Muscle layer of colon (tissue), 2 donors: ENCODE measurements at regions not wholly inside any gene's neighbourhood (a gene's known extent, or its start where the extent isn't known, plus 50 kb on each side); places are given as distances from the start of the nearest gene placed in this dataset.

Experiments used
- H3K27ac ChIP-seq: one replicate; pipeline ENCODE4 v1.7.0; 2013; ENCODE audit warnings: low read depth, mild to moderate bottlenecking, low read length, moderate library complexity
- H3K27me3 ChIP-seq, 2 donors: one replicate each; pipeline ENCODE4 v1.7.0; 2013; ENCODE audit warnings: low read length in 2 of 2, mild to moderate bottlenecking in 2 of 2; ENCODE audit not compliant: insufficient read depth in 2 of 2, control insufficient read depth in 1 of 2
- H3K36me3 ChIP-seq: one replicate; pipeline ENCODE4 v1.7.0; 2013; ENCODE audit warnings: mild to moderate bottlenecking, low read length; ENCODE audit not compliant: insufficient read depth
- H3K4me1 ChIP-seq: one replicate; pipeline ENCODE4 v1.7.0; 2013; ENCODE audit warnings: mild to moderate bottlenecking, low read length; ENCODE audit not compliant: insufficient read depth
- H3K4me3 ChIP-seq, 2 donors: one replicate each; pipeline ENCODE4 v1.7.0; 2013; ENCODE audit warnings: low read length in 2 of 2, low read depth in 1 of 2, mild to moderate bottlenecking in 1 of 2, moderate library complexity in 1 of 2
- H3K9ac ChIP-seq: one replicate; pipeline ENCODE4 v1.7.0; 2013; ENCODE audit warnings: low read length
- H3K9me3 ChIP-seq: one replicate; pipeline ENCODE4 v1.7.0; 2013; ENCODE audit warnings: mild to moderate bottlenecking, low read length
- donor health status: abdominal sarcoma.
- donor health status: Adenocarcinoma of cecum.

DNA sequence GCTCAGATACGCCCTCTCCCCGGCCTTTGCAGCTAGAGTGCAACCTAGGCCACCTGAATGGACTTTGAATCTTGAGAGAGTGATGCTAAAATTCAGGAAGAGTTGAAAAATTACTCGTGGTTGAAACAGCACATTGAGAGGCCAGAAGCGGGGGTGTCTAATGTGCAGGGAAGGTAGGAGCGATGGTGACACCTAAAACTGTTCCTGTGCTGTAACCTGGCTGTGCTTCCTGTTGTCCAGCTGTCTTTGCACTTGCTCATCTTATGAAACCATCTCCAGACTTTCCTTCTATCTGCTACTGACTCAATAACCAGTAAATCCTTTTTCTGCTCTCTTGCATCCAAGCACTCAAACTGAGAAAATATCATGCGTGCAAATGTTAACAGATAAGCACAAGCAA, 106.4 kb upstream of the RPS6KA3 start:
- Histone ChIP-seq H3K27me3 (no peaks in the 10 kb centered on the region), H3K4me1 (no peaks in the 10 kb centered on the region), H3K27ac (no peak overlapping the region), H3K36me3 (no peaks in the 10 kb centered on the region), H3K9ac (no peak overlapping the region), H3K9me3 (no peaks in the 10 kb centered on the region), H3K4me3 (no peak overlapping the region)

DNA sequence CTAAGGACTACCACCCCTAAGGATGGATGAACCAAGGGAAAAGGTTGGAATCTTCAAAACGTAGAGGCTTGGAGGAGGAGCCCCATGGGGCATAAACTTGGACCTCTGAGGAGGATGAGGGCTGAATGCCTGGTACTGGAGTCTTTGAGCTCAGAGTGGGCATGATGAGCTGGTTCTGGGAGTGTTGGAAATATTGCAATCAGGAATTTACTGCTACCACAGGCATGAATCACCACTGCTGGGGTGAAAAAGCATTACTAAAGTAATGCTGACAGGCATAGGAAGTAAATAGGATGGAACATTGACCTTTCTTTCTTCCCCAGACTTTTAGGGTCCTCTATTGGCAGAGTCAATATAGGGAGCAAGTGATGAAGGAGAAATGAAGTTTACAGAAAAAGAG, 105.8 kb upstream of the RPS6KA3 start:
- no peaks in the 10 kb centered on the region for H3K36me3 ChIP-seq
- no peaks in the 10 kb centered on the region for H3K27me3 ChIP-seq
- H3K9ac ChIP-seq, result no peak overlapping the region
- no peak overlapping the region for H3K27ac ChIP-seq
- no peaks in the 10 kb centered on the region for H3K4me1 ChIP-seq
- H3K4me3 ChIP-seq, result no peak overlapping the region
- no peaks in the 10 kb centered on the region for H3K9me3 ChIP-seq

DNA sequence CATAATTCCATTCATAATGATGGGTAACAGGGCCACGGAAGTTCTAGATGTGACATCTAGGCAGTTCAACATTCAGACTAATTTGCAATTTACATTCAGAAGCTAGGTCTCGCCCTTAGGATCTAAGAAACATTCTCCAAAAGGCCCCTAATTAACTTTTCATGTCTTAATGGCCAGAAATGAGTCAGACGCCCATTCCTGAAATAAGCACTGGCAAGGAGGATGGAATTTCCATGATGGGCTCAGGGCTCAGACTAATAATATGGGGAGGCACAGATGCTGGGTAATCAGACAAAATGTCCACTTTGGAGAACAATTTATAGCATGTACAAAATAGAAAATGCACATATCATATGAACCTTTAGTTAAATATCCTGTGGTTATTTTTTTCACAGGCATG, 102.8 kb upstream of the RPS6KA3 start:
- Histone ChIP-seq H3K9me3 (no peaks in the 10 kb centered on the region), H3K9ac (no peak overlapping the region)

DNA sequence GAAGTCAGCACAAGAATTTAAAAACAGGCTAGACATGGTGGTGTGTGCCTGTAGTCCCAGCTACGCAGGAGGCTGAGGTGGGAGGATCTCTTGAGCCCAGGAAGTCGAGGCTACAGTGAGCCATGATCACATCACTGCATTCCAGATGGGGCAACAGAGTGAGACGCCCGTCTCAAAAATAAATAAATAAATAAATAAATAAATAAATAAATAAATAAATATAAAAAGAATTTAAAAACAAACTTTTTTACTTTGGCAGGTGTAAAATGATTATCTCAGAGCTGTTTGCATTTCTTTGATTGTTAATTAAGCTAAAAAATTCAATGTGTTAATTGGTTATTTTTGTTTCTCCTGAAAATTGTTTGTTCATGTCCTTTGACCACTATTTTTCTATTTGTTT, 97.5 kb upstream of the RPS6KA3 start:
- no peaks in the 10 kb centered on the region for H3K36me3 ChIP-seq
- no peak overlapping the region for H3K4me3 ChIP-seq
- H3K9me3 ChIP-seq, result no peaks in the 10 kb centered on the region
- no peak overlapping the region for H3K9ac ChIP-seq
- no peaks in the 10 kb centered on the region for H3K27me3 ChIP-seq
- H3K27ac ChIP-seq, result no peak overlapping the region
- H3K4me1 ChIP-seq, result peaks cover 10% of the 10 kb centered on the region

More for the DNA sequence above, 102.8 kb upstream of the RPS6KA3 start:
- no peak overlapping the region for H3K4me3 ChIP-seq
- H3K36me3 ChIP-seq, result no peaks in the 10 kb centered on the region
- no peaks in the 10 kb centered on the region for H3K27me3 ChIP-seq
- H3K27ac ChIP-seq, result no peak overlapping the region
- H3K4me1 ChIP-seq, result no peaks in the 10 kb centered on the region

DNA sequence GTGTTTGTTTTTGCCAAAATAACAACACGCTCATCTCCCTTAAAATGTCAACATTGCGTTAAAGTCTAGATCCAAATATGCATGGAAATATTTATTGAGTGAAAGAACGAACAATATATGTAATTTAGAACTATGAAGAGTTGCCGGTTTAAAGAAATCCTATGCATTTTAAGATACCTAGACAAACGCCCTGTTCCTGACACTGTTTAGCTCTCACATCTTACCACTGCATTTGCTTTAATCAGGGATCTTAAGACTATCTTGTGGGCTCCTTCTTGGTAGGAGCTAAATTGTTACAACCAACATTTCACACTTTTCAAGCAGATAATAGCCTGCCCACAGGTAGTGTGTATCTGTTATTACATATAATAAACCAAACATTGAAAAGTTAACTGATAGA, 96.6 kb upstream of the RPS6KA3 start:
- H3K27me3 ChIP-seq, result no peaks in the 10 kb centered on the region
- no peaks in the 10 kb centered on the region for H3K9me3 ChIP-seq
- no peak overlapping the region for H3K27ac ChIP-seq
- peaks cover 10% of the 10 kb centered on the region for H3K4me1 ChIP-seq
- no peaks in the 10 kb centered on the region for H3K36me3 ChIP-seq
- no peak overlapping the region for H3K9ac ChIP-seq
- no peak overlapping the region for H3K4me3 ChIP-seq

DNA sequence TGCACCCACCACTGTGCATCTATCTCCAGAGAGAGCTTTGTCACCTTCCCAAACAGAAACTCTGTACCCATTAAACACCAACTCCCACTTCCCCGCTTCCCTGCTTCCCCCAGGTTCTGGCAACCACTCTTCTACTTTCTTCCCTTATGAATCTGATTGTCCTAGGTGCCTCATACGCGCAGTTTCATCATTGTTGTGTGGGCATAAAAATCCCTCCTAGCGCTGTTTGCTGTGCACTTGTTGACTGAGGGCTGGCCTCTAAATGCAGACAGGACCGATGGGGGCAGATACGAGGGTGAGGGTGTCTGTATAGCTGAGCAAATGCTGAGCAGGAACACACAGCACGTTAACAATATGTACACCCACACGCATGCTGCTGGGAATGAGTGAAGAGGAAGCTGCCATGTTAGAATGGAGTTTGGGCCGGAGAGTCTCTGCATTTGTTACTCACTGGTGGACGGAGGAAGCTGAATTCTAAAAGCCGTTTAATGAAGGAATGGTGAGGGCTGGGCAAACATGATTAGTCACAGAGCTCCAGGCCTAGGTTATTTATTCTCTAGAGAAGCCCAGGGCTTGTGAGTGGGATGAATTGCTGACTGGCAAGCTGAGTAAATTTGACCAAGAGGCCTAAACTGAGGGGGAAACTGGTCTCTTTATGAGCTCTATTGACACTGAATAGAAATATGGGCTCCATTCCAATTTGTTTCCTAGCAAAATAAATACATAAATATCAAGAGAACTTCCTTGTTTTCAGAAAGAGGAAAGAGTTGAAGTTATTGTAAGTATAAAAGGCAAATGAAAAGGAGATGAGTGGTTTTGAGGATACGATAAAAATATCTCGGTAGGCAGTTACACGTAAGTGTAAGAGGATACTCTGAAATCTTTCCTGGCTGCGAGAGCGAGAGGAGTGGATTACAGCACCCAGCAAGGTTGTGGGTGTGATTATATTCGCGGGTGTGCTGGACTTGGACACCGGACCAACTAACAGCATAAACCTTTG, 95.9 kb upstream of the RPS6KA3 start:
- Histone ChIP-seq H3K9me3 (no peaks in the 10 kb centered on the region), H3K36me3 (no peaks in the 10 kb centered on the region), H3K9ac (no peak overlapping the region), H3K27me3 (no peaks in the 10 kb centered on the region), H3K4me1 (peaks cover 10% of the 10 kb centered on the region), H3K27ac (no peak overlapping the region), H3K4me3 (no peak overlapping the region)

DNA sequence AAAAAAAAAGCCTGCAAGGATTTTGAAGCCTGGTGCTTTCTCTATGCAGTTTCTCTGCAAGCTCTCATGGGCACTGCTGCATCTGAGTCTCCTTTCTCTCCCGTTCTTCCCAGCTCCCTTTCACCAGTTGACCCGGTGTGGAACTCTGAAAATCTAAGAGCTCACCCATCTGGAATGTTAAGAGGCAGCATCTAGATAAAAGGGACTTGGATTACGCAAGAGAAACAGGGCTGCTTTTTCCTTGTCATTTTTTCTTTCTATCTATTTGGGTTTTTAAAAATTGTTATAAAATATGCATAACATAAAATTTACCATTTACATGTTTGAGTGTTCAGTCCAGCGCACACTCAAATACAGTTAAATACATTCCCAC, 95.2 kb upstream of the RPS6KA3 start:
- no peaks in the 10 kb centered on the region for H3K9me3 ChIP-seq
- H3K4me1 ChIP-seq, result peaks cover 10% of the 10 kb centered on the region
- no peaks in the 10 kb centered on the region for H3K36me3 ChIP-seq
- no peak overlapping the region for H3K9ac ChIP-seq
- no peaks in the 10 kb centered on the region for H3K27me3 ChIP-seq
- H3K27ac ChIP-seq, result no peak overlapping the region
- H3K4me3 ChIP-seq, result no peak overlapping the region

DNA sequence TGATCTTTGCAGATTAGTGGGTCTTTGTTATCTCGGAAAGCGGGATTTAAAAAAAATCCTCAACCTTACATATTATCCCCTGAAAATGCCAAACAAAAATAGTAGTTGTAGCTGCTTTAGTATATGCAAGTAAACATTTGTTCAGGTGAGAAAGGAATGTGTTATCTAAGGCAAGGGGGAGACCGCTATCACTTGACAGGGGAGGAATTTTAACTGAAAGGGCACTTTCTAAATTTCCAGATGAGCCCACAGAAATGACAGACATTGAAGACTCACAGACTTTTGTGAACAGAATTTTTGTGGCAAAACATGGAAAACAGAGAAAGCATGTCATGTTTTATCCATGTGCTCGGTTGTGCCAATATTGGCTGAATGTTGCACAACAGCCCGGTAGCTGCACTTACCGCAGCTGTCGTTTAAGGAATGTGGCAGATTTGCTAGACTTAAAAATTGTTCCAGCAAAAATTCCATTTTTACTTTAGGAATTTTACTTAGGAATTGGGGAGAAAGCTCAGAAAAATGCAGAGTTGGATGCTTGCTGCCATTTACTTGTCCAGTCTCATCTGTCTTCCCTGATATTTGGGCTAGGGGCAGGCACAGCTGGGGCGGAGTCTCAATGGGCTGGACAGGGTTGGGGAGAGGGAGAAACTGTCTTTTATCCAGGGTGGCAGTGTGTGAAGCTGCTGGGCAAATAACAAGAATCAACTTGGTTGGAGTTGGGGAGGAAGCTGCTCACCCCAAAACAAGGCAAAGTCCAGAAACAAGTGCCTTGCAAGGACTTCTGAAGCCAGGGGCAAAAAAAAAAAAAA, 94.6 kb upstream of the RPS6KA3 start:
- Histone ChIP-seq H3K27me3 (no peaks in the 10 kb centered on the region), H3K36me3 (no peaks in the 10 kb centered on the region), H3K27ac (no peak overlapping the region), H3K4me1 (peaks cover 10% of the 10 kb centered on the region), H3K9ac (no peak overlapping the region), H3K4me3 (no peak overlapping the region), H3K9me3 (no peaks in the 10 kb centered on the region)

DNA sequence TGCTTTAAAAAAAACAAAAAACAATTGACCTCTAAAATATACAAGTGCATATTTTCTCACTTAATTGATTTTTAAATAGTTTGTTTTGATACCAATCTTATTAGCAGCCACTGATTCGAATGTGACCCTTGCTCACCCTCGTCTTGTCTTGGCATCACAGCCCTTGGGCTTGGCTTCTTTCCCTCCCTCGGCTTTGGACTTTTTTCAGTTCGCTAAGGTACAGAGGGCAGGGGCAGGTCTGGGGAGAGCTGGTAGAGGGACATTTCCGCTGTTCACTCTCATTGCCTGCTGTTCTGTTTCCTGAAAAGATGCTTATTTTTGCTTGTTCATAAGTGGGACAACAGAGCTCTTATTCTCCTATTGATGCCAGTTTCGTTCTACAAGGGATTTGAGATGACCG, 88.5 kb upstream of the RPS6KA3 start:
- Histone ChIP-seq H3K27ac (no peak overlapping the region), H3K36me3 (no peaks in the 10 kb centered on the region), H3K4me3 (no peak overlapping the region), H3K27me3 (no peaks in the 10 kb centered on the region), H3K4me1 (no peaks in the 10 kb centered on the region), H3K9ac (no peak overlapping the region), H3K9me3 (no peaks in the 10 kb centered on the region)

DNA sequence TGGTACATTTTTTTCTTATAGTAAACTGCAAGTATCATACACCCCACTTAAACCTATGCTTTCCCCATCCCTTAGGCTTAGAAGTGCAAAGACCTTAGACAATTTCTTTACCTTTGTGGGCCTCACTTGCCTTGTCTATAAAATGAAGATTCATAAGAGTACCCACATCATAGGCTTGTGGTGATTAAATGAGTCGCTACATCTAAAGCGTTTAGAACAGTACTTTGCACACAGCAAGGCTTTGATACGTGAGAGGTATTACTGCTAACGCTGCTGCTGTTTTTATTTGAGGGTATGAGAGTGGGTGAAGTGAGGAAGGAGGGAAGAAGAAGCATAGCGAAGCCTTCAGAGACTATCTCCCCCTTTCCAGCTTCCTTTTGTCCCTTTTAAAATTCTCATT, 87.8 kb upstream of the RPS6KA3 start:
- no peak overlapping the region for H3K4me3 ChIP-seq

DNA sequence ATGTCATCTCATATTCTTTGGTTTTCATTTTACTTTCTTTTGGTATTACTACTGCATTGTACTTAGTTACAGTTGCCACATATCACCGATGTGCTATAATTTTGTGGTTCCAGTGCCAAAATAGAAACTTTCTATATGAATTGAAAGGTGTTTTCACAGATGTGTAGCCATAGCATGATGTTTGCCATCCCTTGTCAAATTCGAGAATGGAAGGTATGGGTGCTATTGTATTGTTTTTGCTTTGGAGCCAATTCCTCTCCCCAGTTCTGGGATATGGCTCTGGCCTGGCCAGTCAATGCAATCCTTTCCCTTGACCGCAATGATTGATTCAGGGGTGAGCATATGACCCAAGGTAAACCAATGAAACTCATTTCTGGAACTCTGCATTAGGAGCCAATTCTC, 86.2 kb upstream of the RPS6KA3 start:
- no peaks in the 10 kb centered on the region for H3K36me3 ChIP-seq
- H3K4me3 ChIP-seq, result no peak overlapping the region
- H3K27me3 ChIP-seq, result no peaks in the 10 kb centered on the region
- no peaks in the 10 kb centered on the region for H3K4me1 ChIP-seq
- H3K27ac ChIP-seq, result no peak overlapping the region
- no peak overlapping the region for H3K9ac ChIP-seq
- no peaks in the 10 kb centered on the region for H3K9me3 ChIP-seq

More for the DNA sequence above, 87.8 kb upstream of the RPS6KA3 start:
- H3K9me3 ChIP-seq, result no peaks in the 10 kb centered on the region
- H3K4me1 ChIP-seq, result no peaks in the 10 kb centered on the region
- H3K27me3 ChIP-seq, result no peaks in the 10 kb centered on the region
- no peak overlapping the region for H3K9ac ChIP-seq
- H3K27ac ChIP-seq, result no peak overlapping the region
- H3K36me3 ChIP-seq, result no peaks in the 10 kb centered on the region
